HCT116 (cell line): ENCODE measurements at regions not wholly inside any gene's neighbourhood (a gene's known extent, or its start where the extent isn't known, plus 50 kb on each side); places are given as distances from the start of the nearest gene placed in this dataset.
A peak's percentile ranks its signal among the peaks of the same experiment; 100 is the strongest.

Experiments used
- ATAC-seq: fragments of 200-7000 bp; cut with Tn5 transposase; 2 replicates; pipeline ENCODE4 v1.9.1; 2020; ENCODE audit warnings: mild to moderate bottlenecking, moderate library complexity
- BruUV-seq: library from RNA; stranded (reverse); fragments of 400-500 nt; replicated peaks from 2 replicates; lab custom pipeline; 2021; lab: Mats Ljungman, UMichigan
- CTCF ChIA-PET: fragments of 300-600 bp; sonication (Branson Sonifier 250); formaldehyde crosslinking; loops from one replicate; lab custom pipeline; 2021; ENCODE audit warnings: antibody characterized with exemption; lab: Charles Lee
- POLR2A ChIA-PET: fragments of 300-600, 350-600 bp; sonication (Branson Sonifier 250); formaldehyde crosslinking; loops from one replicate; lab custom pipeline; 2021; ENCODE audit warnings: antibody characterized with exemption; lab: Charles Lee
- RAD21 ChIA-PET, 2 experiments: fragments of 300-600 bp; sonication (Branson Sonifier 250); formaldehyde crosslinking; loops; one replicate each; lab custom pipeline; 2023; ENCODE audit warnings: low total read pairs in 2 of 2; ENCODE audit not compliant: uncharacterized antibody in 2 of 2, unreplicated experiment in 2 of 2, low non-redundant PET in 1 of 2; lab: Charles Lee
- DNase-seq: peaks from one replicate; pipeline ENCODE4 v3.0.0-alpha.2; 2010; ENCODE audit warnings: low read depth, low spot score
- H2AFZ ChIP-seq: fragments of 200-600 bp; shearing (Covaris generic), sonication (generic); 2 replicates; pipeline ENCODE4 v1.6.1; 2017; ENCODE audit warnings: low read depth, mixed run types, mixed read lengths, antibody characterized with exemption, low read length; ENCODE audit not compliant: poor library complexity, severe bottlenecking
- H3K27ac ChIP-seq: 2 replicates; pipeline ENCODE4 v1.5.1; 2012; ENCODE audit warnings: low read depth, low read length
- H3K27me3 ChIP-seq: fragments of 200-600 bp; sonication (generic); 2 replicates; pipeline ENCODE4 v1.6.1; 2016; ENCODE audit warnings: mixed run types, low read length, mixed read lengths; ENCODE audit not compliant: insufficient read depth
- H3K36me3 ChIP-seq, 2 experiments: fragments of 200-500 bp in 1 of 2; fragments of 200-600 bp in 1 of 2; sonication (Bioruptor generic) in 1 of 2; sonication (generic) in 1 of 2; 2 replicates each; pipeline versions ENCODE4 v1.5.1 to v1.6.1; 2014 to 2016; ENCODE audit warnings: low read length in 2 of 2, inconsistent platforms in 1 of 2, mixed read lengths in 1 of 2, mixed run types in 1 of 2; ENCODE audit not compliant: insufficient read depth in 2 of 2, control insufficient read depth in 1 of 2
- H3K4me1 ChIP-seq, 2 experiments: fragments of 200-600 bp in 1 of 2; sonication (generic) in 1 of 2; 2 replicates each; pipeline versions ENCODE4 v1.5.1 to v1.6.1; 2012 to 2017; ENCODE audit warnings: low read length in 2 of 2, inconsistent platforms in 1 of 2, mild to moderate bottlenecking in 1 of 2, mixed read lengths in 1 of 2, mixed run types in 1 of 2, moderate library complexity in 1 of 2; ENCODE audit not compliant: insufficient read depth in 2 of 2, control insufficient read depth in 1 of 2
- H3K4me2 ChIP-seq: fragments of 200-600 bp; sonication (generic); 2 replicates; pipeline ENCODE4 v1.6.1; 2017; ENCODE audit warnings: mixed run types, low read length, mixed read lengths
- H3K4me3 ChIP-seq, 2 experiments: fragments of 200-600 bp in 1 of 2; sonication (generic) in 1 of 2; replicated peaks in 1 of 2; 2 replicates each; pipeline ENCODE4 v1.5.1; 2011 to 2016; ENCODE audit warnings: low read length in 2 of 2, control low read depth in 1 of 2, low read depth in 1 of 2, mild to moderate bottlenecking in 1 of 2, mixed read lengths in 1 of 2, mixed run types in 1 of 2
- H3K79me2 ChIP-seq: fragments of 200-600 bp; sonication (generic); 2 replicates; pipeline ENCODE4 v1.6.1; 2017; ENCODE audit warnings: mild to moderate bottlenecking, mixed run types, low read length, moderate library complexity, mixed read lengths; ENCODE audit not compliant: insufficient read depth
- H3K9ac ChIP-seq: fragments of 200-600 bp; sonication (generic); 2 replicates; pipeline ENCODE4 v1.6.1; 2016; ENCODE audit warnings: low read length, mixed read lengths
- H3K9me2 ChIP-seq: fragments of 200-600 bp; sonication (generic), shearing (Covaris generic); 2 replicates; pipeline ENCODE4 v1.6.1; 2017; ENCODE audit warnings: mixed run types, mild to moderate bottlenecking, moderate library complexity; ENCODE audit not compliant: insufficient read depth
- H3K9me3 ChIP-seq, 2 experiments: fragments of 200-500 bp in 1 of 2; fragments of 200-600 bp in 1 of 2; sonication (Bioruptor generic) in 1 of 2; sonication (generic) in 1 of 2; 2 replicates each; pipeline ENCODE4 v1.6.1; 2014 to 2017; ENCODE audit warnings: low read length in 2 of 2, mixed read lengths in 2 of 2, inconsistent platforms in 1 of 2, low read depth in 1 of 2, mild to moderate bottlenecking in 1 of 2, mixed run types in 1 of 2, moderate library complexity in 1 of 2; ENCODE audit not compliant: control insufficient read depth in 1 of 2, insufficient read depth in 1 of 2
- H4K20me1 ChIP-seq: fragments of 200-600 bp; sonication (generic), shearing (Covaris generic); 2 replicates; pipeline ENCODE4 v1.6.1; 2017; ENCODE audit warnings: mixed run types, mild to moderate bottlenecking, moderate library complexity; ENCODE audit not compliant: insufficient read depth
- CBX3 ChIP-seq: IDR thresholded peaks from 2 replicates; pipeline ENCODE4 v1.6.1; 2012; ENCODE audit warnings: low read depth
- CEBPB ChIP-seq: IDR thresholded peaks from 2 replicates; pipeline ENCODE4 v1.6.1; 2012; ENCODE audit warnings: low read depth
- EZH2phosphoT487 ChIP-seq: fragments of 200-600 bp; IDR thresholded peaks from 2 replicates; pipeline ENCODE4 v1.6.1; 2018; ENCODE audit warnings: antibody characterized with exemption, borderline replicate concordance
- FOSL1 ChIP-seq: IDR thresholded peaks from 2 replicates; pipeline ENCODE4 v1.6.1; 2012; ENCODE audit warnings: low read depth
- JUND ChIP-seq: IDR thresholded peaks from 2 replicates; pipeline ENCODE4 v1.6.1; 2012
- POLR2A ChIP-seq: IDR thresholded peaks from 2 replicates; pipeline ENCODE4 v1.7.0; 2011; ENCODE audit warnings: borderline replicate concordance; ENCODE audit not compliant: insufficient read depth, insufficient read length; ENCODE audit errors: extremely low read depth
- POLR2AphosphoS5 ChIP-seq: IDR thresholded peaks from 2 replicates; pipeline ENCODE4 v1.6.1; 2011; ENCODE audit warnings: mild to moderate bottlenecking, low read depth, low read length, moderate library complexity
- RAD21 ChIP-seq: IDR thresholded peaks from 2 replicates; pipeline ENCODE4 v1.6.1; 2012; ENCODE audit warnings: low read depth, mild to moderate bottlenecking
- SP1 ChIP-seq: IDR thresholded peaks from 2 replicates; pipeline ENCODE4 v1.6.1; 2012; ENCODE audit warnings: low read depth
- SRF ChIP-seq: IDR thresholded peaks from 2 replicates; pipeline ENCODE4 v1.6.1; 2012; ENCODE audit warnings: low read depth
- YY1 ChIP-seq: IDR thresholded peaks from 2 replicates; pipeline ENCODE4 v1.6.1; 2011; ENCODE audit warnings: low read length, low read depth, moderate library complexity, mild to moderate bottlenecking; ENCODE audit not compliant: insufficient replicate concordance; ENCODE audit errors: extremely low read depth
- intact Hi-C: fragments of 100-400 bp; cut with micrococcal nuclease; formaldehyde crosslinking; loops from 2 replicates; pipeline ENCODE4 v1.10.0; 2022
- TF ChIP-seq, protein P1 (sequence below): IDR thresholded peaks from 2 replicates; pipeline ENCODE4 v1.6.1; 2012; ENCODE audit warnings: low read depth
- TF ChIP-seq, protein P2 (sequence below): IDR thresholded peaks from 2 replicates; pipeline ENCODE4 v1.6.1; 2011; ENCODE audit warnings: mild to moderate bottlenecking, low read length, moderate library complexity; ENCODE audit not compliant: insufficient replicate concordance; ENCODE audit errors: extremely low read depth

DNA sequence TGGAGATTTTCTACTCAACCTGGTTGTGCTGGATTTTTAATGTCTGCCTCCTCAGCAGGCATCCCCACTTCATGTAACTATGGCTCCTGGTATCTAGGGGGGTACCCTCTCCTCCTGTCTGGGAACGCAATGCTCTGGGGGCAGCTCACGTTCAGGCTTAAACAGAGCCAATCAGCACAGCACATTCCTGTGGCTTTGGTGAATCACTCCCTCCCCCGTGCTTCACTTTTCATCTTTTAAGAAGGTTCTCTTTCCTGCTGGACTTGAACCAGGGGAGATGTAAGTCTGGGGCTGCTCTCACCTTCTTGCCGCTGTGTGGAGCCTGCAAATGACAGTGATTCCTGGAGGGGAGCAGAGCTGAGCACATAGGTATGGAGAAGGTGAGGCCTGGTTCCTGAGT is 101.2 kb downstream of the MSX2 start:
- DNase-seq, result peak; percentile 7
- ChIA-PET CTCF (no interaction called here), RAD21 (no interaction called here), POLR2A (no interaction called here)
- Histone ChIP-seq H4K20me1 (no peaks in the 10 kb centered on the region), H3K36me3 (no peaks in the 10 kb centered on the region), H3K9me3 (no peaks in the 10 kb centered on the region), H3K9me2 (no peaks in the 10 kb centered on the region), H3K9ac (no peak overlapping the region), H3K79me2 (no peaks in the 10 kb centered on the region), H3K4me1 (peaks cover 8 to 16% of the 10 kb centered on the region in 2 experiments; a peak in 3 of 4 replicates), H3K27me3 (no peaks in the 10 kb centered on the region), H3K4me2 (peak overlapping the region; percentile 43), H3K27ac (no peak overlapping the region), H3K4me3 (no peak overlapping the region), H2AFZ (peak overlapping the region; percentile 81)
- peak; percentile 92 for ATAC-seq
- TF ChIP-seq CEBPB (no peak), SP1 (no peak), JUND (peak; percentile 42), FOSL1 (0 out of 2 replicates have a peak, but pooled peaks have one; percentile 35)
- intact Hi-C loops, result no loop called here
- no TSS peak for BruUV-seq

DNA sequence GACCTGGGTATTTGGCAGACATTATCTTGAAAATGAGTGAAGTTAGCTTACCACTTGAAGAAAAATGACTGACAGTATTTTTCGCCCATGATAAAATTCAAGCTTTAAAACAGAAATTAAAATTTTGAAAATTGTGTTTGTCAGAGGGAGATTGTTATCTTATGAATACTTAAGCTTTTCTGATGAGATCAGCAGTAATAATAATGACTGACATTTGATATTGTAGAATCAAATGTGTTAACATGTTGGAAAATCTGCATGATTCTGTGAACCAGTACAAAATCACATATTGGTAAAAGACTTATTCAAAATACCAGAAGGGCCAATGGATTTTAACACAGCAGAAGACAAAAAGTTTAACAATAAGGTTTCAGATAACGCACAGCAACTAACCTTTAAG is 94.0 kb downstream of the MSX2 start:
- no peaks in the 10 kb centered on the region for H4K20me1 ChIP-seq
- H3K27me3 ChIP-seq, result no peaks in the 10 kb centered on the region
- no peak overlapping the region for H3K4me2 ChIP-seq
- no peaks in the 10 kb centered on the region for H3K9me2 ChIP-seq
- intact Hi-C loops, result no loop called here
- ChIA-PET POLR2A (no interaction called here), RAD21 (no interaction called here)
- H3K36me3 ChIP-seq, result no peaks in the 10 kb centered on the region
- DNase-seq, result no peak
- H3K79me2 ChIP-seq, result no peaks in the 10 kb centered on the region
- no peaks in the 10 kb centered on the region for H3K9me3 ChIP-seq
- no peak overlapping the region for H3K4me3 ChIP-seq
- H3K4me1 ChIP-seq, result no peaks in the 10 kb centered on the region
- no peak for TF ChIP-seq POLR2A
- TF ChIP-seq, protein P1, sequence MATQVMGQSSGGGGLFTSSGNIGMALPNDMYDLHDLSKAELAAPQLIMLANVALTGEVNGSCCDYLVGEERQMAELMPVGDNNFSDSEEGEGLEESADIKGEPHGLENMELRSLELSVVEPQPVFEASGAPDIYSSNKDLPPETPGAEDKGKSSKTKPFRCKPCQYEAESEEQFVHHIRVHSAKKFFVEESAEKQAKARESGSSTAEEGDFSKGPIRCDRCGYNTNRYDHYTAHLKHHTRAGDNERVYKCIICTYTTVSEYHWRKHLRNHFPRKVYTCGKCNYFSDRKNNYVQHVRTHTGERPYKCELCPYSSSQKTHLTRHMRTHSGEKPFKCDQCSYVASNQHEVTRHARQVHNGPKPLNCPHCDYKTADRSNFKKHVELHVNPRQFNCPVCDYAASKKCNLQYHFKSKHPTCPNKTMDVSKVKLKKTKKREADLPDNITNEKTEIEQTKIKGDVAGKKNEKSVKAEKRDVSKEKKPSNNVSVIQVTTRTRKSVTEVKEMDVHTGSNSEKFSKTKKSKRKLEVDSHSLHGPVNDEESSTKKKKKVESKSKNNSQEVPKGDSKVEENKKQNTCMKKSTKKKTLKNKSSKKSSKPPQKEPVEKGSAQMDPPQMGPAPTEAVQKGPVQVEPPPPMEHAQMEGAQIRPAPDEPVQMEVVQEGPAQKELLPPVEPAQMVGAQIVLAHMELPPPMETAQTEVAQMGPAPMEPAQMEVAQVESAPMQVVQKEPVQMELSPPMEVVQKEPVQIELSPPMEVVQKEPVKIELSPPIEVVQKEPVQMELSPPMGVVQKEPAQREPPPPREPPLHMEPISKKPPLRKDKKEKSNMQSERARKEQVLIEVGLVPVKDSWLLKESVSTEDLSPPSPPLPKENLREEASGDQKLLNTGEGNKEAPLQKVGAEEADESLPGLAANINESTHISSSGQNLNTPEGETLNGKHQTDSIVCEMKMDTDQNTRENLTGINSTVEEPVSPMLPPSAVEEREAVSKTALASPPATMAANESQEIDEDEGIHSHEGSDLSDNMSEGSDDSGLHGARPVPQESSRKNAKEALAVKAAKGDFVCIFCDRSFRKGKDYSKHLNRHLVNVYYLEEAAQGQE, result no peak
- TF ChIP-seq JUND, result no peak
- TF ChIP-seq, protein P2, sequence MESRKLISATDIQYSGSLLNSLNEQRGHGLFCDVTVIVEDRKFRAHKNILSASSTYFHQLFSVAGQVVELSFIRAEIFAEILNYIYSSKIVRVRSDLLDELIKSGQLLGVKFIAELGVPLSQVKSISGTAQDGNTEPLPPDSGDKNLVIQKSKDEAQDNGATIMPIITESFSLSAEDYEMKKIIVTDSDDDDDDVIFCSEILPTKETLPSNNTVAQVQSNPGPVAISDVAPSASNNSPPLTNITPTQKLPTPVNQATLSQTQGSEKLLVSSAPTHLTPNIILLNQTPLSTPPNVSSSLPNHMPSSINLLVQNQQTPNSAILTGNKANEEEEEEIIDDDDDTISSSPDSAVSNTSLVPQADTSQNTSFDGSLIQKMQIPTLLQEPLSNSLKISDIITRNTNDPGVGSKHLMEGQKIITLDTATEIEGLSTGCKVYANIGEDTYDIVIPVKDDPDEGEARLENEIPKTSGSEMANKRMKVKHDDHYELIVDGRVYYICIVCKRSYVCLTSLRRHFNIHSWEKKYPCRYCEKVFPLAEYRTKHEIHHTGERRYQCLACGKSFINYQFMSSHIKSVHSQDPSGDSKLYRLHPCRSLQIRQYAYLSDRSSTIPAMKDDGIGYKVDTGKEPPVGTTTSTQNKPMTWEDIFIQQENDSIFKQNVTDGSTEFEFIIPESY, result no peak
- no peak for TF ChIP-seq POLR2AphosphoS5
- TF ChIP-seq CEBPB, result no peak
- no peak for TF ChIP-seq SRF
- no peak for TF ChIP-seq RAD21
- TF ChIP-seq EZH2phosphoT487, result no peak
- TF ChIP-seq CBX3, result no peak
- no peak for TF ChIP-seq YY1
- no peak for TF ChIP-seq FOSL1
- TF ChIP-seq, all 23 proteins: peak for 0
- ATAC-seq, result no peak
- H2AFZ ChIP-seq, result no peak overlapping the region
- H3K27ac ChIP-seq, result no peak overlapping the region
- no TSS peak for BruUV-seq
- CTCF ChIA-PET, result no interaction called here
- no peak overlapping the region for H3K9ac ChIP-seq
